Activated naive CD4-positive, alpha-beta T cell treated with anti-CD3 and anti-CD28 coated beads, Interleukin-2, amount 50 U/mL, for 24 hours (primary cell): ENCODE measurements at regions not wholly inside any gene's neighbourhood (a gene's known extent, or its start where the extent isn't known, plus 50 kb on each side); places are given as distances from the start of the nearest gene placed in this dataset.
A peak's percentile ranks its signal among the peaks of the same experiment; 100 is the strongest.

Experiments
- H3K27ac Mint-ChIP-seq: one replicate; pipeline ENCODE4 v1.8.0; 2021; ENCODE audit warnings: mild to moderate bottlenecking, mixed read lengths
- H3K27me3 Mint-ChIP-seq: one replicate; pipeline ENCODE4 v1.8.0; 2021; ENCODE audit warnings: mixed read lengths
- H3K36me3 Mint-ChIP-seq: one replicate; pipeline ENCODE4 v1.8.0; 2021; ENCODE audit warnings: mixed read lengths
- H3K4me1 Mint-ChIP-seq: one replicate; pipeline ENCODE4 v1.8.0; 2021; ENCODE audit warnings: mixed read lengths
- H3K4me3 Mint-ChIP-seq: one replicate; pipeline ENCODE4 v1.8.0; 2021; ENCODE audit warnings: mild to moderate bottlenecking, mixed read lengths
- H3K9me3 Mint-ChIP-seq: one replicate; pipeline ENCODE4 v1.8.0; 2021; ENCODE audit warnings: mixed read lengths

GRCh38 chr21:41675574-41675973 lies 91.3 kb downstream of the RIPK4 start:
- Mint-ChIP-seq H3K4me1 (peaks cover 4% of the 10 kb centered on the region), H3K27ac (no peak overlapping the region), H3K27me3 (peaks cover 5% of the 10 kb centered on the region), H3K36me3 (no peaks in the 10 kb centered on the region), H3K4me3 (no peak overlapping the region), H3K9me3 (no peaks in the 10 kb centered on the region)

DNA sequence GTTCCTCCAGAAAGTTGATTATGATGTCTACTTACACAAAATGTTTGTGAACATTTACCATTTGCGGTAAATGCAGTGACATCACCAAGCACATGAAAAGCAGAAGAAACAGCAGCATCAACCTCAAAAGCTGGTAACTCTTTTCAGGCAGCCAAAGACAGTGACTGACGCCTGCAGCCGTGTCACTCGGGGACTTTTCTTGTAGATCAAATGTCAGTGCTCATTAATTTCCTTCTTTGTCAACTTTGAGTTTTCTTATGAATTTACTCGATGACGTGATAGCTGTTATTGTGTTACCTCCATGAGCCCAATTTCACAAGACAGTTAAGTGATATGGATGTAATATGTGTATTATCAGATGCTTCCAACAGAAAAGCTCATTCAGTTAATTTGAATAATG lies 92.5 kb downstream of the RIPK4 start:
- Mint-ChIP-seq H3K27ac (no peak overlapping the region), H3K27me3 (peaks cover 6% of the 10 kb centered on the region), H3K4me1 (peaks cover 4% of the 10 kb centered on the region), H3K36me3 (no peaks in the 10 kb centered on the region), H3K4me3 (no peak overlapping the region), H3K9me3 (no peaks in the 10 kb centered on the region)

DNA sequence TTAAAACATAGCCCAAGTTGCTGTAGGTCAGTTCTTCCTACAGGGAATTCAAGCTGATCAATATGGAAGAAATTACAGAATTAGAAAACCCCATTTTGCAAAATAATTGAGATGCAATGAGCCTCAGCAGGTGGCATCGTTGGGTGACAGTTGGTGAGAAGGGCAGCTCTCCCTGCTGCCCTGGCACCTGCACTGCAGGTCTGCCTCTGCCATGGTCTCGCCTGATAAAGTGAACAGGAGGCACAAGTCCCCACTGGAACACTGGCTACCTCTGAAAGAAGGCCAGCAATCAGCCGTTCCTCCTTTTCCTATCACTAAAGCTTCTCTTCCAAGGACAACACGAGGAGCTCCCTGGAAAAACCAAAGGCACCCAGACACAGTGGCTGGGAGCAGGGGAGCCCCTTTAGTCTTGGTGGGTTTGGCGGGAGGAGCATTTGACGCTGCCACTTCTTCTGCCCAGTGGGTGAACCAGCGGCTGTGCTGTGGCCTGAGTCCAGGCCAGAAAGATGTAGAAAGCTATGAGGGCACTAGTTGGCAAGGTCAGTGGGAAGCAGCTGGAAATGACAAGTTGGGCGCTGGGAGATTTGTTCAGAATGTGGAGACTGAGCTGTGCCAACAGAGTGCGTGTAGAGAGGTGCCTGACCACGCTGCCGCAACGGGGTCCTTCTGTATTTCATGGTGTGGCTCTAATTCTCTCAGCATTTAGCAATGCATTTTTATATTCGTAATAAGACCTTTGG lies 93.1 kb downstream of the RIPK4 start:
- peaks cover 3% of the 10 kb centered on the region for H3K27me3 Mint-ChIP-seq
- no peak overlapping the region for H3K4me3 Mint-ChIP-seq
- no peak overlapping the region for H3K27ac Mint-ChIP-seq
- H3K36me3 Mint-ChIP-seq = no peaks in the 10 kb centered on the region
- no peaks in the 10 kb centered on the region for H3K9me3 Mint-ChIP-seq
- peaks cover 4% of the 10 kb centered on the region for H3K4me1 Mint-ChIP-seq

- no peak overlapping the region for H3K4me3 Mint-ChIP-seq
- no peaks in the 10 kb centered on the region for H3K36me3 Mint-ChIP-seq
- H3K4me1 Mint-ChIP-seq = peaks cover 4% of the 10 kb centered on the region
- peaks cover 3% of the 10 kb centered on the region for H3K27me3 Mint-ChIP-seq
- H3K27ac Mint-ChIP-seq = no peak overlapping the region
- no peaks in the 10 kb centered on the region for H3K9me3 Mint-ChIP-seq
These were observed 93.8 kb downstream of the RIPK4 start for GRCh38 chr21:41673071-41673470.

DNA sequence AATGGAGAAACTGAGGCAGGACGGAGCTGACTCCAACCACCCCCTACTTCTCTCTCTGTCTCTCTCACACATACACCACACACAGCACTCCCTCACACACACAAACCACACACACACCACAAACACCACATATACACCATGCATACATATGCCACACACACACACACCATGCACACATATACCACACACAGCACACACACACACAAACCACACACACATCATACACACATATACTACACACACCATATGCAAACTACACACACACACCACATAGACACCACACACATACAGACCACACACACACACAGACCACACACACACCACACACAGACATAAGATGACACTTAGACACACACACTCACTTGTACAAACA lies 94.3 kb downstream of the RIPK4 start:
- Mint-ChIP-seq H3K4me3 (no peak overlapping the region), H3K36me3 (no peaks in the 10 kb centered on the region), H3K4me1 (peaks cover 4% of the 10 kb centered on the region), H3K27me3 (peaks cover 3% of the 10 kb centered on the region), H3K27ac (no peak overlapping the region), H3K9me3 (no peaks in the 10 kb centered on the region)

- Mint-ChIP-seq H3K27ac (peak overlapping the region; percentile 18), H3K4me1 (peaks cover 4% of the 10 kb centered on the region), H3K36me3 (no peaks in the 10 kb centered on the region), H3K9me3 (no peaks in the 10 kb centered on the region), H3K27me3 (peaks cover 2% of the 10 kb centered on the region), H3K4me3 (no peak overlapping the region)
These were observed 94.9 kb downstream of the RIPK4 start for GRCh38 chr21:41671859-41672542.

- H3K27ac Mint-ChIP-seq = no peak overlapping the region
- no peak overlapping the region for H3K4me3 Mint-ChIP-seq
- H3K4me1 Mint-ChIP-seq = peaks cover 4% of the 10 kb centered on the region
- peaks cover 2% of the 10 kb centered on the region for H3K27me3 Mint-ChIP-seq
- no peaks in the 10 kb centered on the region for H3K9me3 Mint-ChIP-seq
- H3K36me3 Mint-ChIP-seq = no peaks in the 10 kb centered on the region
These were observed 95.6 kb downstream of the RIPK4 start for GRCh38 chr21:41671212-41671762.

- peaks cover 4% of the 10 kb centered on the region for H3K4me1 Mint-ChIP-seq
- H3K4me3 Mint-ChIP-seq = no peak overlapping the region
- no peaks in the 10 kb centered on the region for H3K36me3 Mint-ChIP-seq
- no peaks in the 10 kb centered on the region for H3K9me3 Mint-ChIP-seq
- no peak overlapping the region for H3K27ac Mint-ChIP-seq
- peaks cover 2% of the 10 kb centered on the region for H3K27me3 Mint-ChIP-seq
These were observed 96.6 kb downstream of the RIPK4 start for GRCh38 chr21:41670056-41670805.

- Mint-ChIP-seq H3K4me1 (peaks cover 4% of the 10 kb centered on the region), H3K4me3 (no peak overlapping the region), H3K9me3 (no peaks in the 10 kb centered on the region), H3K27me3 (peaks cover 2% of the 10 kb centered on the region), H3K27ac (no peak overlapping the region), H3K36me3 (no peaks in the 10 kb centered on the region)
These were observed 97.4 kb downstream of the RIPK4 start for GRCh38 chr21:41669533-41669830.

DNA sequence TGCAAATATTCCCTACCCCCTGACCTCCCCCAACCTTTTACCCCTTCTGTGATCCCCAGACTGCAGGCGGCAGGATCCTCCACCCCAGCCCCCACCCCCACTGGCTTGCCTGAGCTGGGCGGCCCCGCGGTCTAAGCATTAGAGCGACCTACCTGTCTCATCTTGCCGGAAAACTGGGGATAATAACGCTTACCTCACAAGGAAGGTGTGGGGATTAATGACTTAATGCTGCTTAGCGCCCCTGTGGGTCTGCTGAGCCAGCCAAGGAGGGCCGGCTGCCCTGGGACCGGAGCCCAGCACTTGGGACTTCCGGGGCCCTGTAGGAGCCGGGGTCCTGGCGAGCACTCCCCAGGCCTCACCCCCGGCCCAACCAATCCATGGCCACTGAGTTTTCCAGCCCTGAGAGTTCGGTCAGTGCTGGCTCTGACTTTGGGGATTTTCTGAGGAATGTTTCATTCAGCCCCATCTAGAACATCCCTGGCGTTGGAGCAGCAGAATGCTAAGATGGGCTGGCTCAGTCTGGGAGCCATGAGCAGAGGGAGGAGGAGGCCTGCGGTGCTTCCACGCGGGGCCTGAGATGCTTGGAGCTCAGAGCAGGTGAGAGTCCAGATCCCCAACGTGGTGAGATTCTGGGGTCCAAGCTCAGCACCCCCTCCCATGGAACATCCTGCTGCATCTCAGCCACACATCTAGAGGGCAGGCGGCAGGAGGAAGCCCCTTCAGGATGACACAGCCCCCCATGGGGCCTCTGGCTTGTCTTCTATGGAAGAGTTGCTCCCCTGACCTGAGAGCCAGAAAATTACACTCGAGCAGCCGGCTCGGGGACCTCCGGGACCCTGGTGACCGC lies 97.9 kb downstream of the RIPK4 start:
- Mint-ChIP-seq H3K27me3 (peaks cover 2% of the 10 kb centered on the region), H3K4me3 (no peak overlapping the region), H3K9me3 (no peaks in the 10 kb centered on the region), H3K27ac (no peak overlapping the region), H3K4me1 (peaks cover 4% of the 10 kb centered on the region), H3K36me3 (no peaks in the 10 kb centered on the region)

DNA sequence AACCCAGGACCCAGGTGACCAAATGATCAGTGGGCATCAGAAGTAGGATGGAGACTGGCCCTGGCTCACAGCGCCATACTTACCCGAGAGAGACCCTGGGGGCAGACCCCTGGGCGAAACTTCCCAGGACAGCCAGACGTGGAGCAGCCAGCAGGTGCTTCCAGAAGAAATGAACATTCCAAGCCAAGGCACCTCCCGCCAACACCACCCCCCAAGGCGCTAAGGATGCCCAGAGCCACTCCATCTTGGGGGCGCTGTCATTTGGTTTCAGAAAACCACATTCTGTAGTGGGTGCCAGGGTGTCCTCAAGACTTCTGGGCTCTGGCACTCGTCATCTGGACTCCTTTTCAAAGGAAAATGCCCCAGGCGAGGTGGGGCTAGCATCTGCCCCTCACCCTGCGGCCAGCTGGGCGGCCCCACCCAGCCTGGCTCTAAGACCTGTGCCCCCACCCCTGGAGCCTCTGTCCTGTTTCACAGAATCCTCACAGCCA lies 98.8 kb downstream of the RIPK4 start:
- Mint-ChIP-seq H3K4me1 (peaks cover 4% of the 10 kb centered on the region), H3K36me3 (no peaks in the 10 kb centered on the region), H3K9me3 (no peaks in the 10 kb centered on the region), H3K4me3 (no peak overlapping the region), H3K27ac (no peak overlapping the region), H3K27me3 (peaks cover 2% of the 10 kb centered on the region)

DNA sequence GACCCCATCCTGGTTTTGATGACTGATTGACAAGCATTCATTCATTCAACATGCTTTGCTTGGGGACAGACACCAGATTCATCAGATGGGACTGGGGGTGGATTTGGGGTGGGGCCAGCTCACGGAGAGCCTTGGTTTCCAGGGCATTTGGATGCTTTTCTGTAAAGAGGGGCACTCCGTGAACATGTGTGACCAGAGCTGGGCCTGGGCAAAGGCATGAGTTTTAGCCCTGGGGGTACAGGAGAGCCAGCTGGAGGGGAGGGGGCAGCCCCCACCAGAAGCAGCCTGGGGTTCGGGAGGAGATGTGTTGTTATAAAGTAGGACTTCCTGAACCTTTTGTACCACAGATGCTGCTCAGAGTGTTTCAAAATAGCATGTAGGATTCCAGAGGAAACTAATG lies 99.7 kb downstream of the RIPK4 start:
- Mint-ChIP-seq H3K27me3 (peaks cover 2% of the 10 kb centered on the region), H3K9me3 (no peaks in the 10 kb centered on the region), H3K36me3 (no peaks in the 10 kb centered on the region), H3K27ac (no peak overlapping the region), H3K4me3 (no peak overlapping the region), H3K4me1 (no peaks in the 10 kb centered on the region)

DNA sequence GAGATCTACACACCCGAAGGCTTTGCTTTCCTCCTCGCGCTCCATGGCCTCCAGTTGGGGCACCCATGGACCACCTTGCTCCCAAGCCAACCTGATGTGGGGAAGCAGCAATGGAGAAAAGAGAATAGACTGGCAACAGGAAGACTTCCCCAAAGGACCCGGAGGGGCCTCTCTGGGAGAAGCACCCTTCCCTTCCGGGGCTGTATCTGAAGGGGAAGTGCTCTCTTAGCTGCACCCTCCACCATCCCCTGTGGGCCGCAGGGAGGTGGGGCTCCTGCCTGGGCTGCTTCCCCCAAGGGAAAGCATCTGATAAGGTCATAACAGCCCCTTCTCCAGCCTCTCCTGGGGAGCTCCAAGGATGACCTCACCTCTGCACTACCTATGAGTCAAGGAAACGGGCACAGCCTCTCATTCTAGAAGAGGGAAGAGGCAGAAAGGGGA lies 100.2 kb downstream of the RIPK4 start:
- Mint-ChIP-seq H3K9me3 (no peaks in the 10 kb centered on the region), H3K27me3 (peaks cover 2% of the 10 kb centered on the region), H3K27ac (no peak overlapping the region), H3K36me3 (no peaks in the 10 kb centered on the region), H3K4me1 (no peaks in the 10 kb centered on the region), H3K4me3 (no peak overlapping the region)

GRCh38 chr21:41665766-41666595 lies 100.9 kb downstream of the RIPK4 start:
- Mint-ChIP-seq H3K4me1 (no peaks in the 10 kb centered on the region), H3K27ac (no peak overlapping the region), H3K36me3 (no peaks in the 10 kb centered on the region), H3K27me3 (peaks cover 2% of the 10 kb centered on the region), H3K9me3 (no peaks in the 10 kb centered on the region), H3K4me3 (no peak overlapping the region)
